ENCODE measurements at regions not wholly inside any gene's neighbourhood (a gene's known extent, or its start where the extent isn't known, plus 50 kb on each side); places are given as distances from the start of the nearest gene placed in this dataset.

- intact Hi-C loops (cut with micrococcal nuclease) (no loop called here), dilution Hi-C loops (cut with HindIII; ENCODE audit: low sequenced_read_pairs, unreplicated experiment) (no loop called here), in situ Hi-C loops (cut with MboI; ENCODE audit: low sequenced_read_pairs) (no loop called here)
- no peak overlapping the region for H3K18ac ChIP-seq (ENCODE audit: low read depth, low read length)
- H3K79me1 ChIP-seq (ENCODE audit: low read depth in 1 of 2, low read length in 2 of 2), result no peaks in the 10 kb centered on the region
- ATAC-seq (ENCODE audit: low read depth) (no peak), DNase-seq (no peak)
- peaks cover 15% of the 10 kb centered on the region for H3K9me3 ChIP-seq (ENCODE audit: control insufficient read depth, insufficient read depth, low read length)
- no peak overlapping the region for H2BK120ac ChIP-seq (ENCODE audit: low read depth, low read length)
- WGBS, 2 experiments (ENCODE audit: extremely low coverage in 2 of 2, insufficient read length in 1 of 2), result no CpG with 5 or more reads among the region's 3 CpGs
- no peak overlapping the region for H4K5ac ChIP-seq (ENCODE audit: low read depth, low read length)
- H3K14ac ChIP-seq (replicated peaks; ENCODE audit: low read depth, low read length), result no peak overlapping the region
- H4K8ac ChIP-seq (ENCODE audit: low read depth in 2 of 2, low read length in 2 of 2), result no peak overlapping the region
- no peaks in the 10 kb centered on the region for H4K20me1 ChIP-seq (ENCODE audit: insufficient read depth, low read length)
- no TSS peak for BruUV-seq (replicated peaks)
- no peak overlapping the region for H2BK20ac ChIP-seq (ENCODE audit: low read depth, low read length)
- no peak overlapping the region for H2AK9ac ChIP-seq (replicated peaks; ENCODE audit: low read depth, low read length, poor library complexity)
- no peak overlapping the region for H4K91ac ChIP-seq (ENCODE audit: insufficient read depth, low read depth, low read length)
- no peak overlapping the region for H3K4me2 ChIP-seq (ENCODE audit: low read depth, low read length)
- no peak overlapping the region for H3K9ac ChIP-seq (ENCODE audit: low read depth, low read length)
- no peak overlapping the region for H2BK5ac ChIP-seq (ENCODE audit: low read depth, low read length, poor library complexity, severe bottlenecking)
- H2BK15ac ChIP-seq (ENCODE audit: low read depth, low read length), result no peak overlapping the region
- CTCF ChIA-PET, result no interaction called here
- H3K23ac ChIP-seq (ENCODE audit: low read depth, low read length), result no peak overlapping the region
- POLR2A ChIA-PET (ENCODE audit: unreplicated experiment), result no interaction called here
- no peaks in the 10 kb centered on the region for H3K9me1 ChIP-seq (ENCODE audit: insufficient read depth, low read length)
- H3K4me1 ChIP-seq (ENCODE audit: control insufficient read depth, insufficient read depth, low read length), result no peaks in the 10 kb centered on the region
- no peak overlapping the region for H3K56ac ChIP-seq (ENCODE audit: extremely low read depth, insufficient read depth, low read length)
- no peak for TF ChIP-seq CEBPB (IDR thresholded peaks at IDR 0.05; ENCODE audit: low read depth, low read length)
- no peak for TF ChIP-seq MAZ (IDR thresholded peaks at IDR 0.05; ENCODE audit: borderline replicate concordance, low read depth, low read length)
- no peak for TF ChIP-seq CTCF (conservative IDR thresholded peaks at IDR 0.05; ENCODE audit: low read depth, low read length)
- no peak for TF ChIP-seq USF2 (IDR thresholded peaks at IDR 0.05; ENCODE audit: low read depth, low read length)
- TF ChIP-seq SMC3 (IDR thresholded peaks at IDR 0.05; ENCODE audit: low read depth, low read length), result no peak
- TF ChIP-seq ELK1 (IDR thresholded peaks at IDR 0.05; ENCODE audit: borderline replicate concordance, low read depth, low read length), result no peak
- H2AK5ac ChIP-seq (ENCODE audit: low read depth, low read length), result no peak overlapping the region
- no peak overlapping the region for H2AFZ ChIP-seq (replicated peaks; ENCODE audit: low read length, poor library complexity)
- no peak overlapping the region for H3K4me3 ChIP-seq (ENCODE audit: insufficient read depth, low read depth, low read length)
- no peak overlapping the region for H3K4ac ChIP-seq (ENCODE audit: low read depth, low read length)
- no peaks in the 10 kb centered on the region for H3K36me3 ChIP-seq (ENCODE audit: control insufficient read depth, insufficient read depth, low read length)
- H3K27me3 ChIP-seq (ENCODE audit: control insufficient read depth, insufficient read depth, low read length), result no peaks in the 10 kb centered on the region
- no peak overlapping the region for H3K27ac ChIP-seq (ENCODE audit: insufficient read depth, low read length)
These were observed 490.5 kb upstream of the PFKP start for GRCh38 chr10:2576892-2577291.
